ENCODE measurements at regions not wholly inside any gene's neighbourhood (a gene's known extent, or its start where the extent isn't known, plus 50 kb on each side); places are given as distances from the start of the nearest gene placed in this dataset.

- H3K4me1 ChIP-seq (ENCODE audit: insufficient read depth, low read length) = no peaks in the 10 kb centered on the region
- CTCF ChIA-PET = no interaction called here
- ATAC-seq (ENCODE audit: poor library complexity) = no peak
- H3K9me3 ChIP-seq (ENCODE audit: control insufficient read depth in 1 of 2, insufficient read depth in 1 of 2, low read length in 2 of 2) = peaks cover 0 to 4% of the 10 kb centered on the region in 2 experiments
- no peak overlapping the region for H3K27ac Mint-ChIP-seq
- H3K27me3 Mint-ChIP-seq = peaks cover 66% of the 10 kb centered on the region
- no peaks in the 10 kb centered on the region for H3K9me3 Mint-ChIP-seq
- no peak for TF ChIP-seq CTCF (IDR thresholded peaks at IDR 0.05)
- intact Hi-C loops (cut with DNase I, micrococcal nuclease) = no loop called here
- H3K27me3 ChIP-seq (ENCODE audit: control insufficient read depth in 1 of 2, insufficient read depth in 2 of 2, low read length in 2 of 2) = peaks cover 7 to 9% of the 10 kb centered on the region in 2 experiments
- H3K36me3 Mint-ChIP-seq (ENCODE audit: low read depth) = no peaks in the 10 kb centered on the region
- H3K27ac ChIP-seq (ENCODE audit: low read depth in 1 of 2, low read length in 2 of 2) = no peak overlapping the region
- DNase-seq = no peak
- no peaks in the 10 kb centered on the region for H3K36me3 ChIP-seq (ENCODE audit: insufficient read depth, low read length)
- H3K4me3 ChIP-seq (ENCODE audit: low read length) = no peak overlapping the region
- POLR2A ChIA-PET = no interaction called here
- no peaks in the 10 kb centered on the region for H3K4me1 Mint-ChIP-seq (ENCODE audit: low read depth)
- H3K4me3 Mint-ChIP-seq = no peak overlapping the region
These were observed 166.9 kb upstream of the DIO3 start for GRCh38 chr14:101394374-101394773.

GRCh38 chr14:101395779-101396178, 165.5 kb upstream of the DIO3 start:
- H3K9me3 Mint-ChIP-seq = no peaks in the 10 kb centered on the region
- no peak overlapping the region for H3K27ac Mint-ChIP-seq
- H3K27ac ChIP-seq (ENCODE audit: low read depth in 1 of 2, low read length in 2 of 2) = no peak overlapping the region
- no peak overlapping the region for H3K4me3 ChIP-seq (ENCODE audit: low read length)
- POLR2A ChIA-PET = no interaction called here
- no peaks in the 10 kb centered on the region for H3K36me3 Mint-ChIP-seq (ENCODE audit: low read depth)
- no peak overlapping the region for H3K4me3 Mint-ChIP-seq
- no peaks in the 10 kb centered on the region for H3K36me3 ChIP-seq (ENCODE audit: insufficient read depth, low read length)
- no peaks in the 10 kb centered on the region for H3K4me1 ChIP-seq (ENCODE audit: insufficient read depth, low read length)
- no peak for TF ChIP-seq CTCF (IDR thresholded peaks at IDR 0.05)
- H3K27me3 Mint-ChIP-seq = peaks cover 79% of the 10 kb centered on the region
- no peaks in the 10 kb centered on the region for H3K4me1 Mint-ChIP-seq (ENCODE audit: low read depth)
- H3K27me3 ChIP-seq (ENCODE audit: control insufficient read depth in 1 of 2, insufficient read depth in 2 of 2, low read length in 2 of 2) = peaks cover 16 to 23% of the 10 kb centered on the region in 2 experiments
- no peak for DNase-seq
- intact Hi-C loops (cut with DNase I, micrococcal nuclease) = no loop called here
- H3K9me3 ChIP-seq (ENCODE audit: control insufficient read depth in 1 of 2, insufficient read depth in 1 of 2, low read length in 2 of 2) = peaks cover 0 to 7% of the 10 kb centered on the region in 2 experiments
- ATAC-seq (ENCODE audit: poor library complexity) = no peak
- CTCF ChIA-PET = no interaction called here

- Histone ChIP-seq H3K9me3 (ENCODE audit: control insufficient read depth in 1 of 2, insufficient read depth in 1 of 2, low read length in 2 of 2) (peaks cover 0 to 7% of the 10 kb centered on the region in 2 experiments), H3K4me1 (ENCODE audit: insufficient read depth, low read length) (no peaks in the 10 kb centered on the region), H3K36me3 (ENCODE audit: insufficient read depth, low read length) (no peaks in the 10 kb centered on the region), H3K27me3 (ENCODE audit: control insufficient read depth in 1 of 2, insufficient read depth in 2 of 2, low read length in 2 of 2) (peaks cover 22 to 33% of the 10 kb centered on the region in 2 experiments), H3K27ac (ENCODE audit: low read depth in 1 of 2, low read length in 2 of 2) (no peak overlapping the region), H3K4me3 (ENCODE audit: low read length) (no peak overlapping the region)
- no peak for ATAC-seq (ENCODE audit: poor library complexity)
- CTCF ChIA-PET = interaction anchor here (0.7 kb wide), 1 partner anchor 1812 kb away, joined by 3 read pairs; no protein-coding TSS in a partner anchor
- no peak for TF ChIP-seq CTCF (IDR thresholded peaks at IDR 0.05)
- DNase-seq = no peak
- H3K36me3 Mint-ChIP-seq (ENCODE audit: low read depth) = no peaks in the 10 kb centered on the region
- intact Hi-C loops (cut with DNase I, micrococcal nuclease) = no loop called here
- H3K27ac Mint-ChIP-seq = no peak overlapping the region
- peaks cover 77% of the 10 kb centered on the region for H3K27me3 Mint-ChIP-seq
- POLR2A ChIA-PET = no interaction called here
- H3K9me3 Mint-ChIP-seq = no peaks in the 10 kb centered on the region
- H3K4me1 Mint-ChIP-seq (ENCODE audit: low read depth) = no peaks in the 10 kb centered on the region
- H3K4me3 Mint-ChIP-seq = no peak overlapping the region
These were observed 164.1 kb upstream of the DIO3 start for GRCh38 chr14:101397206-101397605.

Measured in CD4-positive, alpha-beta T cell (primary cell).